PC-3 (cell line): ENCODE measurements at regions not wholly inside any gene's neighbourhood (a gene's known extent, or its start where the extent isn't known, plus 50 kb on each side); places are given as distances from the start of the nearest gene placed in this dataset.
"Not testable (repeated sequence)": the region's sequence is repeated elsewhere in the genome, so short reads cannot be mapped to it uniquely, and the experiment has no call there.

Experiments used
- ATAC-seq: fragments of 200-7000 bp; cut with Tn5 transposase; 2 replicates; pipeline ENCODE4 v1.9.1; 2020; ENCODE audit warnings: mild to moderate bottlenecking, moderate library complexity
- BruUV-seq: library from RNA; stranded (reverse); fragments of 400-500 nt; replicated peaks from 2 replicates; lab custom pipeline; 2021; lab: Mats Ljungman, UMichigan
- CTCF ChIA-PET: fragments of 300-600 bp; sonication (Branson Sonifier 250); formaldehyde crosslinking; loops from one replicate; lab custom pipeline; 2022; ENCODE audit warnings: antibody characterized with exemption; lab: Charles Lee
- POLR2A ChIA-PET: fragments of 300-600 bp; sonication (Branson Sonifier 250); formaldehyde crosslinking; loops from one replicate; lab custom pipeline; 2022; ENCODE audit warnings: antibody characterized with exemption; ENCODE audit not compliant: unreplicated experiment; lab: Charles Lee
- DNase-seq: peaks from one replicate; pipeline ENCODE4 v3.0.0-alpha.2; 2015
- H2AFZ ChIP-seq: fragments of 300-600 bp; sonication (generic); 2 replicates; pipeline ENCODE4 v1.6.0; 2016; ENCODE audit warnings: antibody characterized with exemption, low read length
- H3F3A ChIP-seq: fragments of 300-600 bp; sonication (generic); one replicate; pipeline ENCODE4 v1.6.0; 2017; ENCODE audit warnings: antibody characterized with exemption, low read length, control low read depth, mild to moderate bottlenecking; ENCODE audit not compliant: unreplicated experiment
- H3K27ac ChIP-seq: fragments of 300-600 bp; sonication (generic); 2 replicates; pipeline ENCODE4 v1.5.1; 2016; ENCODE audit warnings: mild to moderate bottlenecking, low read length
- H3K27me3 ChIP-seq: fragments of 300-600 bp; sonication (generic); 2 replicates; pipeline ENCODE4 v1.6.1; 2016; ENCODE audit warnings: low read length, mixed read lengths
- H3K36me3 ChIP-seq: fragments of 300-600 bp; sonication (generic); 2 replicates; pipeline ENCODE4 v1.6.1; 2016; ENCODE audit warnings: low read depth, mixed run types, low read length, mixed read lengths
- H3K4me1 ChIP-seq: fragments of 300-600 bp; sonication (generic); 2 replicates; pipeline ENCODE4 v1.5.1; 2016; ENCODE audit warnings: low read length; ENCODE audit not compliant: insufficient read depth
- H3K4me2 ChIP-seq: fragments of 300-600 bp; sonication (generic); 2 replicates; pipeline ENCODE4 v1.6.0; 2016; ENCODE audit warnings: low read length
- H3K4me3 ChIP-seq: fragments of 300-600 bp; sonication (generic); 2 replicates; pipeline ENCODE4 v1.5.1; 2016; ENCODE audit warnings: mild to moderate bottlenecking, low read length, mixed read lengths
- H3K79me2 ChIP-seq: fragments of 300-600 bp; sonication (generic); 2 replicates; pipeline ENCODE4 v1.6.1; 2017; ENCODE audit warnings: low read length, mixed read lengths
- H3K9ac ChIP-seq: fragments of 300-600 bp; sonication (generic); 2 replicates; pipeline ENCODE4 v1.6.0; 2016; ENCODE audit warnings: mild to moderate bottlenecking, low read length
- H3K9me2 ChIP-seq: fragments of 300-600 bp; sonication (generic); replicated peaks from 2 replicates; pipeline ENCODE4 v1.6.1; 2016; ENCODE audit warnings: mixed run types, low read length, mixed read lengths
- H3K9me3 ChIP-seq: fragments of 300-600 bp; sonication (generic); 2 replicates; pipeline ENCODE4 v1.6.1; 2016; ENCODE audit warnings: low read length, mixed read lengths
- H4K20me1 ChIP-seq: fragments of 300-600 bp; sonication (generic); 2 replicates; pipeline ENCODE4 v1.6.1; 2016; ENCODE audit warnings: low read length, mixed read lengths
- EZH2 ChIP-seq: fragments of 300-600 bp; sonication (generic); IDR thresholded peaks from one replicate; pipeline ENCODE4 v1.6.1; 2017; ENCODE audit warnings: antibody characterized with exemption, mild to moderate bottlenecking, low read length; ENCODE audit not compliant: unreplicated experiment
- EZH2phosphoT487 ChIP-seq: fragments of 300-600 bp; sonication (generic); IDR thresholded peaks from 2 replicates; pipeline ENCODE4 v1.6.1; 2018; ENCODE audit warnings: mild to moderate bottlenecking, antibody characterized with exemption, low read length, borderline replicate concordance
- intact Hi-C: fragments of 100-400 bp; cut with micrococcal nuclease; formaldehyde crosslinking; loops from 2 replicates; pipeline ENCODE4 v1.9.0; 2023
- TF ChIP-seq, protein P1 (sequence below): fragments of 300-600 bp; sonication (generic); conservative IDR thresholded peaks from 2 replicates; pipeline ENCODE4 v1.5.1; 2017; ENCODE audit warnings: antibody characterized with exemption, low read depth, mild to moderate bottlenecking, low read length

DNA sequence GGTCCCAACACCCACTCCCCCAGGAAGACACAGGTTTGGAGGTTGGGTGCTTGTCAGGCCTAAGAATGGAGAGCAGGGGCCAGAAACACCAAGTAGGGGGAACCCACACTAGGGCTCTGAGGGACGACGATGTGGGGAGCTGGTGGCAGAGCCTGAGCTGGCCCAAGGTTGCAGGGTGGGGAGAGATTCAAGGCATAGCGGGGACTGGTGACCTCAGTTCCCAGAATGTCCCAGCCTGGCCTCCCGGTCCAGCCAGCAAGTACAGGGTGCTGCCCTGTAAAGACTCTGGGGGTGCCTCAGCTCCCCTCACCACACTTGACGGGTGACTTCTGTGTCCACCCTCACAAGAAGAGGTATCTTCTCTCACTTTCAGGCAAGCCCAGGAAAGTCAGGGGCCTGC is 86.7 kb downstream of the ALG10 start:
- TF ChIP-seq, protein P1, sequence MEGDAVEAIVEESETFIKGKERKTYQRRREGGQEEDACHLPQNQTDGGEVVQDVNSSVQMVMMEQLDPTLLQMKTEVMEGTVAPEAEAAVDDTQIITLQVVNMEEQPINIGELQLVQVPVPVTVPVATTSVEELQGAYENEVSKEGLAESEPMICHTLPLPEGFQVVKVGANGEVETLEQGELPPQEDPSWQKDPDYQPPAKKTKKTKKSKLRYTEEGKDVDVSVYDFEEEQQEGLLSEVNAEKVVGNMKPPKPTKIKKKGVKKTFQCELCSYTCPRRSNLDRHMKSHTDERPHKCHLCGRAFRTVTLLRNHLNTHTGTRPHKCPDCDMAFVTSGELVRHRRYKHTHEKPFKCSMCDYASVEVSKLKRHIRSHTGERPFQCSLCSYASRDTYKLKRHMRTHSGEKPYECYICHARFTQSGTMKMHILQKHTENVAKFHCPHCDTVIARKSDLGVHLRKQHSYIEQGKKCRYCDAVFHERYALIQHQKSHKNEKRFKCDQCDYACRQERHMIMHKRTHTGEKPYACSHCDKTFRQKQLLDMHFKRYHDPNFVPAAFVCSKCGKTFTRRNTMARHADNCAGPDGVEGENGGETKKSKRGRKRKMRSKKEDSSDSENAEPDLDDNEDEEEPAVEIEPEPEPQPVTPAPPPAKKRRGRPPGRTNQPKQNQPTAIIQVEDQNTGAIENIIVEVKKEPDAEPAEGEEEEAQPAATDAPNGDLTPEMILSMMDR, result no peak
- TF ChIP-seq EZH2phosphoT487 (no peak), EZH2 (no peak)
- CTCF ChIA-PET, result no interaction called here
- no peaks in the 10 kb centered on the region for H4K20me1 ChIP-seq
- no peak overlapping the region for H2AFZ ChIP-seq
- intact Hi-C loops, result no loop called here
- H3F3A ChIP-seq, result no peaks in the 10 kb centered on the region
- no peak overlapping the region for H3K4me3 ChIP-seq
- H3K79me2 ChIP-seq, result no peaks in the 10 kb centered on the region
- no peak overlapping the region for H3K9ac ChIP-seq
- DNase-seq, result no peak
- peaks cover 4% of the 10 kb centered on the region; the same call in 1 of the 2 replicates for H3K4me1 ChIP-seq
- no peak overlapping the region for H3K4me2 ChIP-seq
- ATAC-seq, result no peak
- H3K36me3 ChIP-seq, result no peaks in the 10 kb centered on the region
- no peaks in the 10 kb centered on the region for H3K27me3 ChIP-seq
- H3K9me2 ChIP-seq, result no peaks in the 10 kb centered on the region
- H3K9me3 ChIP-seq, result no peaks in the 10 kb centered on the region
- BruUV-seq, result no TSS peak
- no peak overlapping the region for H3K27ac ChIP-seq
- POLR2A ChIA-PET, result no interaction called here

- no peaks in the 10 kb centered on the region for H3K9me3 ChIP-seq
- no peak overlapping the region for H3K9ac ChIP-seq
- CTCF ChIA-PET, result no interaction called here
These were observed 87.1 kb downstream of the ALG10 start for GRCh38 chr12:34109390-34109789.

GRCh38 chr12:34109909-34110531 is 87.7 kb downstream of the ALG10 start:
- H3K27ac ChIP-seq, H2AFZ ChIP-seq, H3K4me2 ChIP-seq, H3K4me1 ChIP-seq, CTCF ChIA-PET, POLR2A ChIA-PET, H3K9me3 ChIP-seq, BruUV-seq, ATAC-seq, H3K4me3 ChIP-seq, intact Hi-C loops, H3K9ac ChIP-seq, DNase-seq, H3K27me3 ChIP-seq, H3K36me3 ChIP-seq, H3F3A ChIP-seq, H4K20me1 ChIP-seq, H3K79me2 ChIP-seq, H3K9me2 ChIP-seq: not testable (repeated sequence)

More at GRCh38 chr12:34109390-34109789, 87.1 kb downstream of the ALG10 start:
- Histone ChIP-seq H3K36me3 (no peaks in the 10 kb centered on the region), H3K27ac (no peak overlapping the region), H3K4me3 (no peak overlapping the region), H3K4me1 (peaks cover 4% of the 10 kb centered on the region; the same call in 1 of the 2 replicates), H3F3A (no peaks in the 10 kb centered on the region), H2AFZ (no peak overlapping the region), H3K27me3 (no peaks in the 10 kb centered on the region), H3K79me2 (no peaks in the 10 kb centered on the region), H3K4me2 (no peak overlapping the region), H3K9me2 (no peaks in the 10 kb centered on the region), H4K20me1 (no peaks in the 10 kb centered on the region)
- DNase-seq (no peak), ATAC-seq (no peak)
- intact Hi-C loops, result no loop called here
- POLR2A ChIA-PET, result no interaction called here
- no TSS peak for BruUV-seq
- TF ChIP-seq EZH2 (no peak), EZH2phosphoT487 (no peak)
- TF ChIP-seq, protein P1, result no peak
